ENCODE measurements at regions not wholly inside any gene's neighbourhood (a gene's known extent, or its start where the extent isn't known, plus 50 kb on each side); places are given as distances from the start of the nearest gene placed in this dataset.

DNA sequence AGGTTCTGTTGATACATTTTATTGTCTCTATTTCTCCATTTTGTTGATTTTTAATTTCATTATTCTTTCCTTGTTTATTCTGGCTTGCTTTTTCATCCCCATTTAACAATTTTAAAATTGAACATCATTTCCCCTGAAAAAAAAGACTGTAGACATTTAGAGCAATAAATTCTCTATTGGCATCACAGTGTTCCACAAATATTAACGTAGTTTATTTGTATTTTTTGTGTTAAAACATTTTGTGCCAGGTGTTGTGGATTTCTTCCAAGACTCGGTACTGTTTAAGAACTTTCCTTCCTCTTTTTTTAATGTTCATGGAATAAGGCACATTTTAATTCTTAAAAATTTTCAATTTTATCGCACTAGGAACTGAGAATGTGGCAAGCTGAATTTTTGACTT lies 156.1 kb upstream of the NPY start:
- no peaks in the 10 kb centered on the region for H3K4me1 ChIP-seq (ENCODE audit: control insufficient read depth in 1 of 2, insufficient read depth in 2 of 2, low read length in 2 of 2)
- no peak overlapping the region for H4K12ac ChIP-seq (ENCODE audit: low read depth, low read length)
- H3K9ac ChIP-seq (ENCODE audit: low read length): no peak overlapping the region
- no peaks in the 10 kb centered on the region for H3K36me3 ChIP-seq (ENCODE audit: control insufficient read depth in 1 of 2, insufficient read depth in 2 of 2, low read length in 2 of 2)
- DNase-seq: no peak
- WGBS (ENCODE audit: extremely low coverage, insufficient coverage, insufficient read length): no CpG with 5 or more reads among the region's 3 CpGs
- H3K9me3 ChIP-seq (ENCODE audit: insufficient read depth, low read depth, low read length): no peaks in the 10 kb centered on the region
- no peak overlapping the region for H4K8ac ChIP-seq (ENCODE audit: low read depth, low read length)
- no peak overlapping the region for H2BK5ac ChIP-seq (ENCODE audit: low read depth, low read length, poor library complexity)
- no peak overlapping the region for H2BK12ac ChIP-seq (ENCODE audit: low read length)
- no peak overlapping the region for H3K4ac ChIP-seq (ENCODE audit: low read depth, low read length)
- no peak overlapping the region for H3K18ac ChIP-seq (ENCODE audit: low read length)
- no peaks in the 10 kb centered on the region for H3K27me3 ChIP-seq (ENCODE audit: insufficient read depth, low read length)
- no peaks in the 10 kb centered on the region for H3K79me2 ChIP-seq (ENCODE audit: control insufficient read depth, insufficient read depth, low read length, poor library complexity)
- no peak overlapping the region for H3K23ac ChIP-seq (ENCODE audit: low read length)
- no peak overlapping the region for H3K27ac ChIP-seq (ENCODE audit: low read depth, low read length)
- H4K91ac ChIP-seq (ENCODE audit: low read depth, low read length): no peak overlapping the region
- no peak overlapping the region for H2AFZ ChIP-seq (ENCODE audit: insufficient read depth, low read length, poor library complexity)
- no peak overlapping the region for H3K4me2 ChIP-seq (ENCODE audit: low read length)
- H2AK5ac ChIP-seq (ENCODE audit: low read length): no peak overlapping the region
- no peaks in the 10 kb centered on the region for H3K79me1 ChIP-seq (ENCODE audit: low read length)
- no peak overlapping the region for H2BK120ac ChIP-seq (ENCODE audit: insufficient read depth, low read length, poor library complexity)
- H3K14ac ChIP-seq (ENCODE audit: low read length): no peak overlapping the region
- H3K4me3 ChIP-seq (ENCODE audit: low read depth, low read length): no peak overlapping the region

DNA sequence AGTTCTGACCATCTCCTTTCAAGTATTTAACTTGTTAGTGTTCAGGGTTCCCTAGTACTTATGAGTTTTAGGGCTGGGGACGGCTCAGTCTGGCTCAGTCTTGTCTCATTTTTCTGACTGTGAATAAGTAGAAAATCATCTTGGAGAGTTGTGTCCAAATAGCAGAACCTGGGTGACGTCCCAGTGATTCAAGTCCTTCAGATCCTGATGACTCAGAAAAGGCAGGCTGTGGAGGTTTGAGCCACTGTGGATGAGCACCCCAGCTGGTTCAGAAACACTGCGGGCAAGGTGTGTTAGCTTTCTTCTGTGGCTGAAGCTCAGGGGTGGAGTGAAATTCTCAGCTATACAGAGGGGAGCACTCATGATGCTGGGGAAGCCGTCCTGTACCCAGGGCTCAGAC lies 154.4 kb upstream of the NPY start:
- Histone ChIP-seq H3K4me3 (ENCODE audit: low read depth, low read length) (no peak overlapping the region), H3K27ac (ENCODE audit: low read depth, low read length) (no peak overlapping the region), H3K79me1 (ENCODE audit: low read length) (no peaks in the 10 kb centered on the region), H3K4me1 (ENCODE audit: control insufficient read depth in 1 of 2, insufficient read depth in 2 of 2, low read length in 2 of 2) (no peaks in the 10 kb centered on the region), H4K12ac (ENCODE audit: low read depth, low read length) (no peak overlapping the region), H3K4ac (ENCODE audit: low read depth, low read length) (no peak overlapping the region), H3K79me2 (ENCODE audit: control insufficient read depth, insufficient read depth, low read length, poor library complexity) (no peaks in the 10 kb centered on the region), H2AK5ac (ENCODE audit: low read length) (no peak overlapping the region), H3K23ac (ENCODE audit: low read length) (no peak overlapping the region), H3K27me3 (ENCODE audit: insufficient read depth, low read length) (no peaks in the 10 kb centered on the region), H3K4me2 (ENCODE audit: low read length) (no peak overlapping the region), H4K8ac (ENCODE audit: low read depth, low read length) (no peak overlapping the region), H3K9ac (ENCODE audit: low read length) (no peak overlapping the region), H3K14ac (ENCODE audit: low read length) (no peak overlapping the region), H3K36me3 (ENCODE audit: control insufficient read depth in 1 of 2, insufficient read depth in 2 of 2, low read length in 2 of 2) (no peaks in the 10 kb centered on the region), H4K91ac (ENCODE audit: low read depth, low read length) (no peak overlapping the region), H2BK5ac (ENCODE audit: low read depth, low read length, poor library complexity) (no peak overlapping the region), H3K9me3 (ENCODE audit: insufficient read depth, low read depth, low read length) (no peaks in the 10 kb centered on the region), H2BK12ac (ENCODE audit: low read length) (no peak overlapping the region), H2BK120ac (ENCODE audit: insufficient read depth, low read length, poor library complexity) (no peak overlapping the region), H2AFZ (ENCODE audit: insufficient read depth, low read length, poor library complexity) (no peak overlapping the region), H3K18ac (ENCODE audit: low read length) (no peak overlapping the region)
- DNase-seq: no peak
- no CpG with 5 or more reads among the region's 4 CpGs for WGBS (ENCODE audit: extremely low coverage, insufficient coverage, insufficient read length)

DNA sequence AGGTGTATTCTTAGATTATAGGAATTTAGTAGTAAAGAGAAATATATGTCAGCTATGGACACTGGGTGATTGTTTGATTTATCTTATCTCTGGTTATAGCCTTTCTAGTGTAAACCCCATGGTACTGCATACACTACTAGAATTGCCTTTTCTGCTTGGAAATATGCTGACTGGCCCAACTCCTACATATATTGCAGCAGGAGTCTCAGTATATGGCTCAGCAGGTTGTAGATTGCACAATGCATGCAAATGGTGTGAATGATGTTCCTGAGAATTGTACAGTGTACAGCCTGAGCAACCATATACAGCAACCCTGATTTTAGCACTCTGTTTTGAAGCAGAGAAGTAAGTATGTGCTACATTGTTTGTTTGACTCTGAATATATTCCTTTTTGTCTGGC lies 153.4 kb upstream of the NPY start:
- no peaks in the 10 kb centered on the region for H3K27me3 ChIP-seq (ENCODE audit: insufficient read depth, low read length)
- H4K12ac ChIP-seq (ENCODE audit: low read depth, low read length): no peak overlapping the region
- no peaks in the 10 kb centered on the region for H3K36me3 ChIP-seq (ENCODE audit: control insufficient read depth in 1 of 2, insufficient read depth in 2 of 2, low read length in 2 of 2)
- H2BK5ac ChIP-seq (ENCODE audit: low read depth, low read length, poor library complexity): no peak overlapping the region
- no peaks in the 10 kb centered on the region for H3K4me1 ChIP-seq (ENCODE audit: control insufficient read depth in 1 of 2, insufficient read depth in 2 of 2, low read length in 2 of 2)
- no peaks in the 10 kb centered on the region for H3K79me1 ChIP-seq (ENCODE audit: low read length)
- no peak overlapping the region for H3K9ac ChIP-seq (ENCODE audit: low read length)
- DNase-seq: no peak
- no peak overlapping the region for H2AK5ac ChIP-seq (ENCODE audit: low read length)
- no peak overlapping the region for H3K27ac ChIP-seq (ENCODE audit: low read depth, low read length)
- H3K79me2 ChIP-seq (ENCODE audit: control insufficient read depth, insufficient read depth, low read length, poor library complexity): no peaks in the 10 kb centered on the region
- no peak overlapping the region for H2BK120ac ChIP-seq (ENCODE audit: insufficient read depth, low read length, poor library complexity)
- H4K91ac ChIP-seq (ENCODE audit: low read depth, low read length): no peak overlapping the region
- no peaks in the 10 kb centered on the region for H3K9me3 ChIP-seq (ENCODE audit: insufficient read depth, low read depth, low read length)
- H3K4me2 ChIP-seq (ENCODE audit: low read length): no peak overlapping the region
- H3K23ac ChIP-seq (ENCODE audit: low read length): no peak overlapping the region
- H3K14ac ChIP-seq (ENCODE audit: low read length): no peak overlapping the region
- H3K18ac ChIP-seq (ENCODE audit: low read length): no peak overlapping the region
- no peak overlapping the region for H4K8ac ChIP-seq (ENCODE audit: low read depth, low read length)
- H2AFZ ChIP-seq (ENCODE audit: insufficient read depth, low read length, poor library complexity): no peak overlapping the region
- no peak overlapping the region for H3K4ac ChIP-seq (ENCODE audit: low read depth, low read length)
- no peak overlapping the region for H2BK12ac ChIP-seq (ENCODE audit: low read length)
- H3K4me3 ChIP-seq (ENCODE audit: low read depth, low read length): no peak overlapping the region

DNA sequence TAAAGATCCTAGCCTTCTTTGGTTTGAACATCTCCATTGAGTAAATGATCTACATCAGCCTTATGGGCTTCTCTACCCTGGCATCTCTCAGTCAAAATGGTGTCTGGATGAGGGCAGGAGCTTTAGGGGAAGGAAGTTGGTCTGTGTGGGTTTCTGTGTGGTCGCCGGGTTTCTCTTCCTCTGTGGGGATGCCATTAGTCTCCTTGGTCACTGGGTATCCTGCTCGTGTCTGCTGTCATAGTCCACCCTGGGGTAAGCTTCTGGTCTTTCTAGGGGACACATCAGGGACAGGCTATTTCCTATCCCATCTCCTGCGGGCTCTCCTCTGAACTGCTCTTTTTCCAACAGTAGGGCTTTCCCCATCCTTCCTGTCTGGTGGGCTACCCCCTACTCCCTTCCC lies 150.3 kb upstream of the NPY start:
- DNase-seq: no peak
- H3K27me3 ChIP-seq (ENCODE audit: insufficient read depth, low read length): no peaks in the 10 kb centered on the region
- H4K8ac ChIP-seq (ENCODE audit: low read depth, low read length): no peak overlapping the region
- no peak overlapping the region for H2AK5ac ChIP-seq (ENCODE audit: low read length)
- no peak overlapping the region for H2BK5ac ChIP-seq (ENCODE audit: low read depth, low read length, poor library complexity)
- WGBS (ENCODE audit: extremely low coverage, insufficient coverage, insufficient read length): no CpG with 5 or more reads among the region's 4 CpGs
- no peak overlapping the region for H4K12ac ChIP-seq (ENCODE audit: low read depth, low read length)
- no peak overlapping the region for H3K14ac ChIP-seq (ENCODE audit: low read length)
- no peaks in the 10 kb centered on the region for H3K36me3 ChIP-seq (ENCODE audit: control insufficient read depth in 1 of 2, insufficient read depth in 2 of 2, low read length in 2 of 2)
- no peak overlapping the region for H3K4ac ChIP-seq (ENCODE audit: low read depth, low read length)
- H3K4me2 ChIP-seq (ENCODE audit: low read length): no peak overlapping the region
- no peaks in the 10 kb centered on the region for H3K79me2 ChIP-seq (ENCODE audit: control insufficient read depth, insufficient read depth, low read length, poor library complexity)
- H3K23ac ChIP-seq (ENCODE audit: low read length): no peak overlapping the region
- no peak overlapping the region for H2AFZ ChIP-seq (ENCODE audit: insufficient read depth, low read length, poor library complexity)
- no peaks in the 10 kb centered on the region for H3K79me1 ChIP-seq (ENCODE audit: low read length)
- H3K4me3 ChIP-seq (ENCODE audit: low read depth, low read length): no peak overlapping the region
- H3K27ac ChIP-seq (ENCODE audit: low read depth, low read length): no peak overlapping the region
- no peaks in the 10 kb centered on the region for H3K9me3 ChIP-seq (ENCODE audit: insufficient read depth, low read depth, low read length)
- H2BK12ac ChIP-seq (ENCODE audit: low read length): no peak overlapping the region
- H3K9ac ChIP-seq (ENCODE audit: low read length): no peak overlapping the region
- H2BK120ac ChIP-seq (ENCODE audit: insufficient read depth, low read length, poor library complexity): no peak overlapping the region
- no peak overlapping the region for H4K91ac ChIP-seq (ENCODE audit: low read depth, low read length)
- H3K18ac ChIP-seq (ENCODE audit: low read length): no peak overlapping the region
- no peaks in the 10 kb centered on the region for H3K4me1 ChIP-seq (ENCODE audit: control insufficient read depth in 1 of 2, insufficient read depth in 2 of 2, low read length in 2 of 2)

DNA sequence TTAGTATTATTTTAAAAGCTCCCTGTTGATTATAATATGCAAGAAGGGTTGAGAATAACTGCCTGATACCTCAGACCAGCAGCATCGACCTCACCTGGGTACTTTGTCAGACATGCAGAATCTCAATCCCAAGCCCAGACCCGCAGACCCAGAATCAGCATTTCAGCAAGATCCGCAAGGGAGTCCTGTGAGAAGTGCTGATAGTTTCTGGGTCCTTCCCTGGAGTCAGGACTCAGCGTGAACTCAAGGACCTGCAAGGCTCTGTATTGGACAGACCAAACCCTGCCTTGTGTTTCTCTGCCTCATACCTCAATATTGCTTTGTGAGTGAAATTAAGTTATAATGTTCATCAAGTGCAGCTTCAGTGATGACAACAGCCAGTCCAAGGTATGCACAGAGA lies 149.5 kb upstream of the NPY start:
- Histone ChIP-seq H3K9me3 (ENCODE audit: insufficient read depth, low read depth, low read length) (no peaks in the 10 kb centered on the region), H3K36me3 (ENCODE audit: control insufficient read depth in 1 of 2, insufficient read depth in 2 of 2, low read length in 2 of 2) (no peaks in the 10 kb centered on the region), H3K4me1 (ENCODE audit: control insufficient read depth in 1 of 2, insufficient read depth in 2 of 2, low read length in 2 of 2) (no peaks in the 10 kb centered on the region), H2AFZ (ENCODE audit: insufficient read depth, low read length, poor library complexity) (no peak overlapping the region), H3K27me3 (ENCODE audit: insufficient read depth, low read length) (no peaks in the 10 kb centered on the region), H3K18ac (ENCODE audit: low read length) (no peak overlapping the region), H2BK5ac (ENCODE audit: low read depth, low read length, poor library complexity) (no peak overlapping the region), H3K79me1 (ENCODE audit: low read length) (no peaks in the 10 kb centered on the region), H3K4me3 (ENCODE audit: low read depth, low read length) (no peak overlapping the region), H4K8ac (ENCODE audit: low read depth, low read length) (no peak overlapping the region), H3K27ac (ENCODE audit: low read depth, low read length) (no peak overlapping the region), H3K9ac (ENCODE audit: low read length) (no peak overlapping the region), H3K79me2 (ENCODE audit: control insufficient read depth, insufficient read depth, low read length, poor library complexity) (no peaks in the 10 kb centered on the region), H2BK120ac (ENCODE audit: insufficient read depth, low read length, poor library complexity) (no peak overlapping the region), H3K14ac (ENCODE audit: low read length) (no peak overlapping the region), H2BK12ac (ENCODE audit: low read length) (no peak overlapping the region), H3K4ac (ENCODE audit: low read depth, low read length) (no peak overlapping the region), H3K23ac (ENCODE audit: low read length) (no peak overlapping the region), H3K4me2 (ENCODE audit: low read length) (no peak overlapping the region), H4K91ac (ENCODE audit: low read depth, low read length) (no peak overlapping the region), H4K12ac (ENCODE audit: low read depth, low read length) (no peak overlapping the region), H2AK5ac (ENCODE audit: low read length) (no peak overlapping the region)
- no CpG with 5 or more reads among the region's 4 CpGs for WGBS (ENCODE audit: extremely low coverage, insufficient coverage, insufficient read length)
- no peak for DNase-seq
